ENCODE measurements at regions not wholly inside any gene's neighbourhood (a gene's known extent, or its start where the extent isn't known, plus 50 kb on each side); places are given as distances from the start of the nearest gene placed in this dataset.
"Not testable (repeated sequence)": the region's sequence is repeated elsewhere in the genome, so short reads cannot be mapped to it uniquely, and the experiment has no call there.

GRCh38 chr12:86513226-86513625, 257.0 kb upstream of the MGAT4C start:
- no peak for DNase-seq

GRCh38 chr12:86496595-86496994, 240.4 kb upstream of the MGAT4C start:
- peak; percentile 79 for DNase-seq

- no peak for DNase-seq
Measured at GRCh38 chr12:86484473-86484872, 228.3 kb upstream of the MGAT4C start.

DNA sequence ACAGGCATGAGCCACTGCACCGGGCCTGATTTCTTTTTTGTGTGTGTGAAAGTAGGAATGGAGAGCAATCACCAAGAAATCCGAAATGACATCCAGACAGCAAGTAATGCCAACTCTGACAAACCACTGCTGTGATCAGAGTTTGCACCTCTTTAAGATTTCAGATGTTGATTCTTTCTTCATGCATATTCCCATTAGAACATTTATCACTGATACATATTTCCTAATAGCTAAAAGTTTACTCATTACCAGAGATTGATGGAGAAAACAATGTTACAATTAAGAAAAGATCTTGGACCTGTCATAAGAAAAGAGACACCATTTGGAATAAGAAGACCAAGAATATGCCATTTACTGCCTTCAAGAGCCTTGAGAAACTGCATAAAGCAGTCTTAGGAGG, 217.0 kb upstream of the MGAT4C start:
- no peak for DNase-seq

DNA sequence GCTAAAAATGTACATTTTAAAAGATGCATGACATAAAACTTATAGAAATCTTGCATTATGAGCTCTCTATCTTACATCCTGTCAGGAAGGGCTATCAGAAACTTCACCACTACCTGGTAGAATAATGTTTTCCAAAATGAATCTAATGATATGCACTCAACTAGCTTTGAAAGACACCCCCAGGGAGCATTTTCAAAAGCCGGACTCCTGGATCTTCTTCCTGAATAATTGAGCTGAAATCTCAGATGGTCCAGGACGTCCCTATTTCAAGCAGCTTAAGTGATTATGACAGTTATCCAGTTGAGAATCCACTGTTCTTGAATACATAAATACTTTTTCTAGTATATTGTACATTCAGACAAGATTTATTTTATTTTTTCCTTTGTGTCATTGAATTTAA, 200.6 kb upstream of the MGAT4C start:
- DNase-seq: no peak

GRCh38 chr12:86456241-86456640, 200.1 kb upstream of the MGAT4C start:
- DNase-seq: no peak

GRCh38 chr12:86445356-86445755, 189.2 kb upstream of the MGAT4C start:
- DNase-seq: no peak

- DNase-seq: peak; percentile 51
Measured at GRCh38 chr12:86435053-86435452, 178.9 kb upstream of the MGAT4C start.

- DNase-seq: no peak
Measured at GRCh38 chr12:86429824-86430223, 173.6 kb upstream of the MGAT4C start.

- DNase-seq: no peak
Measured at GRCh38 chr12:86421333-86421732, 165.1 kb upstream of the MGAT4C start.

DNA sequence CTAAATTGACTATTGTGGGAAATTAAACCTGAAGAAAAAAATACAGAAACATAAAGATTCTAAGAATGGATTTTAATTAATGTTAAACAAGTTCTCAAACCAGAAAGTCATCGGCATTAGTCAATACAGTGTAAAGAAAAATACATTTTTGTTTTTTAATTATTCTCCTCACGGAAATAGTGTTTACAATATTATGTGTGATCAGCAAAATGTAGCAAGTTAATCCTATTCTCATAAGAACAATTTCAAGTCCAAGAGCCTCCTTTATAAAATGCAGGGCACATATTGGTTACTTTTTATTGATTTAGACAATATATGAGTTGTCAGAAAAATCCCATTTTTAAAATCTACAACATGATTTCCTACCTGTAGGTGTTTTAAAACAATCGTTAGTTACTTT, 158.0 kb upstream of the MGAT4C start:
- no peak for DNase-seq

GRCh38 chr12:86411710-86412109, 155.5 kb upstream of the MGAT4C start:
- DNase-seq: no peak

GRCh38 chr12:86407620-86408208, 151.5 kb upstream of the MGAT4C start:
- no peak for DNase-seq

DNA sequence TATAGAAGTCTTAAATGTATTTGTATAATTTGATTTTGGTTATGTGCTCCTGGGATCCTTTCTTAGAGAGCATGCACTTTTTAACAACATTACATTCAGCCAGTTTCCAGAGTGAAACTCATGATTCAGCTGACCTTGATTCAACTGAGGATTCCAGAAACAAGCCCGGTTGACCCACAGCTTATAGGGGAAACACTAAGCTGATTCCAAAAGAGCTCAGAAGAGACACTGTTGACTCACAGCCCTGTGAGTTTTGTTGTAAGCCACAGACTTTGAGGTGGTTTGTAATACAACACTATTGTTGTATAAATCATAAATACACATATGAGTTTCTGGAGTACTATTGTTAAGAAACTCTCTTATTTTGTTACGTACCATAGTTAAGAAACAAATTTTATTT, 133.8 kb upstream of the MGAT4C start:
- no peak for DNase-seq

DNA sequence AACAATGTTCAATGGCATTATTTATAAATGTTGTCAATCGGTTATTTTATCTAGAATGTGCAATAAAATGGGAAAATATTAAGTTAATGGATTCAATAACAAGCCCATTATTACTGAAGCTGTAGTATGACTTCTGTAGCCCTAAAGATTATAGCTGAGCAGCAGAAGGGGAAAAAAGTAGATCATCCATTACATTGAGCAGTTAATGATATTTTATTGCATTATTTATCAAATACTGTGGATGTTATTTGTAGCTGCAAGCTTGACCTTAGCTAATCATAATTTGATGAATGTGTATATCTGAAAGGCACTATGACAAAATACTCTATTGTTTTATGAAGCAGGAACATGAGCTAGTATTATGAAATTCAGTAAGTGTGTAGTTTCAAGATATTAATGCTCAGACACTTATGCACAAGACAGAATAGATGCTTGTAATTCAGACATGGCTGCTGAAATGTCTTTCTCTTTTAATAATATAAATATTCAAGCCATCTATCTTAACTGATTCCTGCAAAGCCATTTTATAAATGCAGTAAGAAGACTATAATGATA, 131.5 kb upstream of the MGAT4C start:
- no peak for DNase-seq

DNA sequence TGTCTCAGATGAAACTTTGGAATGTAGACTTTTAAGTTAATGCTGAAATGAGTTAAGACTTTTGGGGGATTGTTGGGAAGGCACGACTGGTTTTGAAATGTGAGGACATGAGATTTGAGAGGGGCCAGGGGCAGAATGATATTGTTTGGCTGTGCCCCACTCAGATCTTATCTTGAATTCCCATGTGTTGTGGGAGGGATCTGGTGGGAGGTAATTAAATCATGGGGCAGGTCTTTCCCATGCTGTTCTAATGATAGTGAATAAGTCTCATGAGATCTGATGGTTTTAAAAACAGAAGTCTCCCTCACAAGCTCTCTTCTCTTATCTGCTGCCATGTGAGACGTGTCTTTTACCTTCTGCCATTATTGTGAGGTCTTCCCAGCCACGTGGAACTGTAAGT, 127.6 kb upstream of the MGAT4C start:
- not testable (repeated sequence) for DNase-seq

GRCh38 chr12:86379337-86379736, 123.1 kb upstream of the MGAT4C start:
- no peak for DNase-seq

DNA sequence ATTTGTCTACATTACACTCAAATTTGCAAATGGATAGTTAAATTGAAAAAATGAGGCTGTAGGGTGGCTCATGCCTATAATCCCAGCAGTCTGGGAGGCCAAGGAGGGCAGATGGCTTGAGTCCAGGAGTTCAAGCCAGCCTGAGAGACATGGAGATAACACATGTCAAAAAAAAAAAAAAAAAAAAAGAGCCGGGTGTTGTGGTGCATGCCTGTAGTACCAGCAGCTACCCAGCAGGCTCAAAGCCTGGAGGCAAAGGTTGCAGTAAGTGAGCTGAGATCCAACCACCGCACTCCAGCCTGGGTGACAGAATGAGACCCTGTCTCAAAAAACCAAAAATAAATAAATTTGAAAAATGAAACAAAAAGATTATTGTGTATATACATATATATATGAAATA, 119.9 kb upstream of the MGAT4C start:
- no peak for DNase-seq

DNA sequence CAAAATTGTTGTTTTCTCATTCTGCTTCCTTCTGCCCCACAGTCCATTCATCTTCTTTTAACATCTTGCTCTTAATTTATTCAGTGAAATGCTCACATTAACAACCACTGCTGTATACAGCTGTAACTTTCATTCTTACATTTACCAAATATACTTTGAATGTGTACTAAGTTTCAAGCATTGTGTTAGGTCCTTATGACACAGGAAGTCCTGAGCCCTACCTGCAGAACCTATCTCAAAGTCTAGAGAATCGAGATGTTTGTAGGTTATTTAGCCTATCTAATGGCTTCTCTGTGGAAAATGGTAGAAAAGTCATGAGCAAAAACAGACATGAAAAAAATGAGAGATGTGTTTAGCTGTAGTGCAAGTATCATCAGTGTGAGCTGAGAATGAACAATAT, 117.6 kb upstream of the MGAT4C start:
- DNase-seq: no peak

DNA sequence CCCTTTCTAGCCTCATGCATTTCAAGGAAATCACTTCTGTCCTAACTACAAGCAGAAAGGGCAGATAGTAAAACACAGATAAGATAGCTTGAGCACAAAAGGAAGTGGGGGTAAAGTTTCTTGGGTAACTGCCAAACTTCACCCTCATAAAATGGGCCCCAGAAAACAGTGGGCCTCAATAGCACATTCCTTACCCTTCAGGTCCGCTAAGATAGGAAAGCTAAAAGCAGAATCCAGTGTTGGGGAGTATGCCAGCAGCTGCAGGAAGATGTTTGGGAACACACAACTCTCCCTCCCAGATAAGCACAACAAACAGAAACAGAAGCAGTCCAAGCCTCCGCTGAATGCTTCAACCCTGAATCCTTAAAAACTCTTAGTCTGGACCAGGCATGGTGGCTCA, 110.9 kb upstream of the MGAT4C start:
- no peak for DNase-seq

- no peak for DNase-seq
Measured at GRCh38 chr12:86349196-86349595, 93.0 kb upstream of the MGAT4C start.

- DNase-seq: no peak
Measured at GRCh38 chr12:86333955-86334522, 77.8 kb upstream of the MGAT4C start.

DNA sequence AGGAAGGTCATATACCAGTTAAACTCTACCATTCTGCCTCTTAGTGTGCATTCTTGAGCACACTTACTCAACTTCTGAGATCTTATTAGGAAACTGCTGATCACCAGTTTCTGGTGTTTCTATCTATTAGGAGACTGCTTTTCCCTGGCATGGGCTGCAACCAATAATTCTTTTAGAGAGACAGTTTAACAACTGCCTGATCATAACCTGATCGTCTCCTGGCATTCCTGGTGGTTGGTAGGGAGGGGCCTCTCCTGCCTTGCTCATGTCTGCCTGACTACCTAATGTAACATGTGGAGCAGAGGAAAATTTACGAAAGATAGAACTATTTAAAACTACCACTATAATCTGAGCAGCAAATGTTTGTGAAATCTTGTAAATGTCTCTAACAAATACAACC, 75.3 kb upstream of the MGAT4C start:
- no peak for DNase-seq

- DNase-seq: no peak
Measured at GRCh38 chr12:86331012-86331411, 74.8 kb upstream of the MGAT4C start.

DNA sequence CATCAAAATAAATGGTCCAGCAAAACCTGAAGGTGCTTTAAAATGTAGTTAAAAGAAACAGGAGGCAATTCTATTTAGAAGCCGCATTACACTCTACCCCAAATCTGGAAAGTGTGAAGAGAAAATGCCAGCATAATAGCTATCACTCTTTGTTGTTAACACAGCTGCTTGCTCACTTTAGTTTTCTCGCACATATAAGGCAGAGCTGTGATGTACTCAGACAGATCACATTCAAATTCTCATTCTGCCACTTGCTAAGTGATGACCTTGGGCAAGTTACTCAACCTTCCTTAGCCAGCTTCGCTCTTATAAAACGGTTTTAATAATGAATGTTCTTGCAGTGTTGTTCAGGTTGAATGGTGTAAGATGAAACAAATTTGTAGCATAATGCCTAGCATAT, 56.0 kb upstream of the MGAT4C start:
- no peak for DNase-seq
